ENCODE measurements at regions not wholly inside any gene's neighbourhood (a gene's known extent, or its start where the extent isn't known, plus 50 kb on each side); places are given as distances from the start of the nearest gene placed in this dataset.

GRCh38 chr2:106965611-106966010 lies 79.6 kb upstream of the ST6GAL2 start:
- Mint-ChIP-seq H3K36me3 (ENCODE audit: low read depth) (no peaks in the 10 kb centered on the region), H3K4me3 (no peak overlapping the region), H3K27me3 (no peaks in the 10 kb centered on the region), H3K27ac (no peak overlapping the region), H3K4me1 (no peaks in the 10 kb centered on the region), H3K9me3 (peaks cover 6% of the 10 kb centered on the region)
- DNase-seq = no peak
- CTCF ChIA-PET = no interaction called here
- POLR2A ChIA-PET = no interaction called here

GRCh38 chr2:106969777-106970176 lies 83.8 kb upstream of the ST6GAL2 start:
- Mint-ChIP-seq H3K4me3 (no peak overlapping the region), H3K4me1 (no peaks in the 10 kb centered on the region), H3K36me3 (ENCODE audit: low read depth) (no peaks in the 10 kb centered on the region), H3K9me3 (peaks cover 6% of the 10 kb centered on the region), H3K27me3 (no peaks in the 10 kb centered on the region), H3K27ac (no peak overlapping the region)
- POLR2A ChIA-PET = no interaction called here
- CTCF ChIA-PET = no interaction called here
- DNase-seq = no peak

- H3K27ac Mint-ChIP-seq = no peak overlapping the region
- no peaks in the 10 kb centered on the region for H3K36me3 Mint-ChIP-seq (ENCODE audit: low read depth)
- no peak overlapping the region for H3K4me3 Mint-ChIP-seq
- no peaks in the 10 kb centered on the region for H3K4me1 Mint-ChIP-seq
- DNase-seq = no peak
- peaks cover 6% of the 10 kb centered on the region for H3K9me3 Mint-ChIP-seq
- ChIA-PET POLR2A (no interaction called here), CTCF (no interaction called here)
- H3K27me3 Mint-ChIP-seq = no peaks in the 10 kb centered on the region
These were observed 84.7 kb upstream of the ST6GAL2 start for GRCh38 chr2:106970471-106971261.

- H3K36me3 Mint-ChIP-seq (ENCODE audit: low read depth) = no peaks in the 10 kb centered on the region
- H3K4me1 Mint-ChIP-seq = no peaks in the 10 kb centered on the region
- no peaks in the 10 kb centered on the region for H3K27me3 Mint-ChIP-seq
- ChIA-PET CTCF (no interaction called here), POLR2A (interaction anchor here (0.6 kb wide), 1 partner anchor 13 kb away, joined by 3 read pairs; no protein-coding TSS in a partner anchor)
- no peak overlapping the region for H3K4me3 Mint-ChIP-seq
- no peak for DNase-seq
- H3K9me3 Mint-ChIP-seq = no peaks in the 10 kb centered on the region
- no peak overlapping the region for H3K27ac Mint-ChIP-seq
These were observed 86.8 kb upstream of the ST6GAL2 start for GRCh38 chr2:106972782-106973181.

GRCh38 chr2:106974891-106975290 lies 88.9 kb upstream of the ST6GAL2 start:
- H3K9me3 Mint-ChIP-seq = no peaks in the 10 kb centered on the region
- no peaks in the 10 kb centered on the region for H3K4me1 Mint-ChIP-seq
- no peaks in the 10 kb centered on the region for H3K36me3 Mint-ChIP-seq (ENCODE audit: low read depth)
- no peak for DNase-seq
- ChIA-PET POLR2A (no interaction called here), CTCF (no interaction called here)
- H3K27ac Mint-ChIP-seq = no peak overlapping the region
- H3K4me3 Mint-ChIP-seq = no peak overlapping the region
- H3K27me3 Mint-ChIP-seq = no peaks in the 10 kb centered on the region

- Mint-ChIP-seq H3K27me3 (no peaks in the 10 kb centered on the region), H3K27ac (no peak overlapping the region), H3K36me3 (ENCODE audit: low read depth) (no peaks in the 10 kb centered on the region), H3K9me3 (no peaks in the 10 kb centered on the region), H3K4me1 (no peaks in the 10 kb centered on the region), H3K4me3 (no peak overlapping the region)
- ChIA-PET CTCF (no interaction called here), POLR2A (no interaction called here)
- DNase-seq = no peak
These were observed 89.7 kb upstream of the ST6GAL2 start for GRCh38 chr2:106975641-106976040.

- H3K27me3 Mint-ChIP-seq = no peaks in the 10 kb centered on the region
- no peak for DNase-seq
- no peaks in the 10 kb centered on the region for H3K4me1 Mint-ChIP-seq
- POLR2A ChIA-PET = no interaction called here
- H3K4me3 Mint-ChIP-seq = no peak overlapping the region
- no peaks in the 10 kb centered on the region for H3K36me3 Mint-ChIP-seq (ENCODE audit: low read depth)
- CTCF ChIA-PET = no interaction called here
- H3K9me3 Mint-ChIP-seq = no peaks in the 10 kb centered on the region
- no peak overlapping the region for H3K27ac Mint-ChIP-seq
These were observed 90.6 kb upstream of the ST6GAL2 start for GRCh38 chr2:106976548-106976947.

GRCh38 chr2:106977717-106978116 lies 91.8 kb upstream of the ST6GAL2 start:
- no peaks in the 10 kb centered on the region for H3K36me3 Mint-ChIP-seq (ENCODE audit: low read depth)
- no peaks in the 10 kb centered on the region for H3K9me3 Mint-ChIP-seq
- DNase-seq = no peak
- no peak overlapping the region for H3K4me3 Mint-ChIP-seq
- no peaks in the 10 kb centered on the region for H3K4me1 Mint-ChIP-seq
- POLR2A ChIA-PET = no interaction called here
- CTCF ChIA-PET = no interaction called here
- no peak overlapping the region for H3K27ac Mint-ChIP-seq
- no peaks in the 10 kb centered on the region for H3K27me3 Mint-ChIP-seq

- no peaks in the 10 kb centered on the region for H3K36me3 Mint-ChIP-seq (ENCODE audit: low read depth)
- DNase-seq = no peak
- no peaks in the 10 kb centered on the region for H3K9me3 Mint-ChIP-seq
- no peak overlapping the region for H3K27ac Mint-ChIP-seq
- CTCF ChIA-PET = no interaction called here
- POLR2A ChIA-PET = no interaction called here
- H3K4me1 Mint-ChIP-seq = no peaks in the 10 kb centered on the region
- no peaks in the 10 kb centered on the region for H3K27me3 Mint-ChIP-seq
- no peak overlapping the region for H3K4me3 Mint-ChIP-seq
These were observed 92.7 kb upstream of the ST6GAL2 start for GRCh38 chr2:106978647-106979046.

GRCh38 chr2:106981491-106981890 lies 95.5 kb upstream of the ST6GAL2 start:
- Mint-ChIP-seq H3K36me3 (ENCODE audit: low read depth) (no peaks in the 10 kb centered on the region), H3K27ac (no peak overlapping the region), H3K4me3 (no peak overlapping the region), H3K9me3 (peaks cover 2% of the 10 kb centered on the region), H3K27me3 (no peaks in the 10 kb centered on the region), H3K4me1 (no peaks in the 10 kb centered on the region)
- ChIA-PET CTCF (no interaction called here), POLR2A (no interaction called here)
- DNase-seq = no peak

- ChIA-PET POLR2A (no interaction called here), CTCF (no interaction called here)
- Mint-ChIP-seq H3K27me3 (no peaks in the 10 kb centered on the region), H3K27ac (no peak overlapping the region), H3K4me3 (no peak overlapping the region), H3K36me3 (ENCODE audit: low read depth) (no peaks in the 10 kb centered on the region), H3K9me3 (peaks cover 2% of the 10 kb centered on the region), H3K4me1 (no peaks in the 10 kb centered on the region)
- DNase-seq = no peak
These were observed 96.4 kb upstream of the ST6GAL2 start for GRCh38 chr2:106982350-106982749.

GRCh38 chr2:106983305-106983704 lies 97.3 kb upstream of the ST6GAL2 start:
- no peak for DNase-seq
- CTCF ChIA-PET = no interaction called here
- H3K9me3 Mint-ChIP-seq = peaks cover 2% of the 10 kb centered on the region

GRCh38 chr2:106988361-106988760 lies 102.4 kb upstream of the ST6GAL2 start:
- H3K4me3 Mint-ChIP-seq = no peak overlapping the region
- no peaks in the 10 kb centered on the region for H3K27me3 Mint-ChIP-seq
- H3K4me1 Mint-ChIP-seq = no peaks in the 10 kb centered on the region
- H3K27ac Mint-ChIP-seq = no peak overlapping the region
- no peak for DNase-seq
- ChIA-PET CTCF (no interaction called here), POLR2A (no interaction called here)
- H3K9me3 Mint-ChIP-seq = peaks cover 2% of the 10 kb centered on the region
- no peaks in the 10 kb centered on the region for H3K36me3 Mint-ChIP-seq (ENCODE audit: low read depth)

More at GRCh38 chr2:106983305-106983704, 97.3 kb upstream of the ST6GAL2 start:
- POLR2A ChIA-PET = no interaction called here
- no peak overlapping the region for H3K4me3 Mint-ChIP-seq
- H3K27me3 Mint-ChIP-seq = no peaks in the 10 kb centered on the region
- no peaks in the 10 kb centered on the region for H3K4me1 Mint-ChIP-seq
- H3K36me3 Mint-ChIP-seq (ENCODE audit: low read depth) = no peaks in the 10 kb centered on the region
- no peak overlapping the region for H3K27ac Mint-ChIP-seq

- Mint-ChIP-seq H3K27ac (no peak overlapping the region), H3K4me3 (no peak overlapping the region), H3K4me1 (no peaks in the 10 kb centered on the region), H3K27me3 (no peaks in the 10 kb centered on the region), H3K9me3 (no peaks in the 10 kb centered on the region), H3K36me3 (ENCODE audit: low read depth) (no peaks in the 10 kb centered on the region)
- ChIA-PET CTCF (no interaction called here), POLR2A (no interaction called here)
- DNase-seq = no peak
These were observed 104.3 kb upstream of the ST6GAL2 start for GRCh38 chr2:106990297-106990696.

Data from activated CD4-positive, alpha-beta memory T cell treated with anti-CD3 and anti-CD28 coated beads, Interleukin-2, amount 10 ng/mL, durations not matched to agents 7 days and 5 days (primary cell).